Inflammatory macrophage (primary cell): ENCODE measurements at regions not wholly inside any gene's neighbourhood (a gene's known extent, or its start where the extent isn't known, plus 50 kb on each side); places are given as distances from the start of the nearest gene placed in this dataset.

Experiments used
- DNase-seq, 2 donors: peaks; one replicate each; pipeline ENCODE4 v3.0.0-alpha.2; 2020 to 2022

- DNase-seq, result no peak
These were observed 392.6 kb downstream of the EIPR1 start for GRCh38 chr2:2985020-2985419.

GRCh38 chr2:2981000-2981399, 396.6 kb downstream of the EIPR1 start:
- no peak for DNase-seq

GRCh38 chr2:2974982-2975381, 402.6 kb downstream of the EIPR1 start:
- no peak for DNase-seq

GRCh38 chr2:2960441-2961133, 417.0 kb downstream of the EIPR1 start:
- no peak for DNase-seq

- no peak for DNase-seq
These were observed 427.1 kb downstream of the EIPR1 start for GRCh38 chr2:2950403-2950952.

- no peak for DNase-seq
These were observed 430.2 kb downstream of the EIPR1 start for GRCh38 chr2:2947406-2947805.

- DNase-seq, result no peak
These were observed 434.7 kb downstream of the EIPR1 start for GRCh38 chr2:2942906-2943305.

GRCh38 chr2:2942225-2942624, 435.4 kb downstream of the EIPR1 start:
- DNase-seq, result no peak

- no peak for DNase-seq
These were observed 436.4 kb downstream of the EIPR1 start for GRCh38 chr2:2941205-2941604.

GRCh38 chr2:2940702-2941101, 436.9 kb downstream of the EIPR1 start:
- no peak for DNase-seq

GRCh38 chr2:2940061-2940460, 437.6 kb downstream of the EIPR1 start:
- no peak for DNase-seq

GRCh38 chr2:2939078-2939795, 438.4 kb downstream of the EIPR1 start:
- DNase-seq, result no peak

GRCh38 chr2:2938481-2938880, 439.1 kb downstream of the EIPR1 start:
- DNase-seq, result no peak

GRCh38 chr2:2935445-2936149, 442.0 kb downstream of the EIPR1 start:
- DNase-seq, result no peak

GRCh38 chr2:2933426-2933825, 444.2 kb downstream of the EIPR1 start:
- DNase-seq, result no peak

- DNase-seq, result no peak
These were observed 444.8 kb downstream of the EIPR1 start for GRCh38 chr2:2932692-2933305.

- DNase-seq, result no peak
These were observed 445.4 kb downstream of the EIPR1 start for GRCh38 chr2:2932189-2932588.

GRCh38 chr2:2931318-2932075, 446.1 kb downstream of the EIPR1 start:
- DNase-seq, result no peak

GRCh38 chr2:2930841-2931240, 446.8 kb downstream of the EIPR1 start:
- DNase-seq, result no peak

GRCh38 chr2:2926858-2927175, 450.8 kb downstream of the EIPR1 start:
- no peak for DNase-seq

GRCh38 chr2:2926009-2926857, 451.4 kb downstream of the EIPR1 start:
- no peak for DNase-seq
